ENCODE measurements at regions not wholly inside any gene's neighbourhood (a gene's known extent, or its start where the extent isn't known, plus 50 kb on each side); places are given as distances from the start of the nearest gene placed in this dataset.

GRCh38 chr2:60292242-60292641, 261.2 kb downstream of the BCL11A start:
- FAIRE-seq: no peak

GRCh38 chr2:60290509-60290908, 262.9 kb downstream of the BCL11A start:
- no peak for FAIRE-seq

- FAIRE-seq: no peak
These were observed 267.7 kb downstream of the BCL11A start for GRCh38 chr2:60285626-60286316.

GRCh38 chr2:60283626-60284025, 269.8 kb downstream of the BCL11A start:
- no peak for FAIRE-seq

- FAIRE-seq: no peak
These were observed 270.6 kb downstream of the BCL11A start for GRCh38 chr2:60282886-60283285.

GRCh38 chr2:60281730-60282129, 271.7 kb downstream of the BCL11A start:
- FAIRE-seq: no peak

- FAIRE-seq: no peak
These were observed 273.2 kb downstream of the BCL11A start for GRCh38 chr2:60280238-60280637.

GRCh38 chr2:60278906-60279305, 274.5 kb downstream of the BCL11A start:
- no peak for FAIRE-seq

- FAIRE-seq: no peak
These were observed 277.5 kb downstream of the BCL11A start for GRCh38 chr2:60275958-60276357.

- no peak for FAIRE-seq
These were observed 279.6 kb downstream of the BCL11A start for GRCh38 chr2:60273836-60274235.

- no peak for FAIRE-seq
These were observed 281.7 kb downstream of the BCL11A start for GRCh38 chr2:60271713-60272112.

GRCh38 chr2:60271131-60271530, 282.3 kb downstream of the BCL11A start:
- FAIRE-seq: no peak

GRCh38 chr2:60268661-60269060, 284.8 kb downstream of the BCL11A start:
- no peak for FAIRE-seq

- FAIRE-seq: no peak
These were observed 285.4 kb downstream of the BCL11A start for GRCh38 chr2:60268032-60268431.

- no peak for FAIRE-seq
These were observed 286.3 kb downstream of the BCL11A start for GRCh38 chr2:60267122-60267521.

GRCh38 chr2:60262178-60262577, 291.3 kb downstream of the BCL11A start:
- no peak for FAIRE-seq

GRCh38 chr2:60260639-60261296, 292.7 kb downstream of the BCL11A start:
- no peak for FAIRE-seq

- FAIRE-seq: no peak
These were observed 293.7 kb downstream of the BCL11A start for GRCh38 chr2:60259781-60260180.

GRCh38 chr2:60252581-60253150, 300.8 kb downstream of the BCL11A start:
- FAIRE-seq: no peak

- FAIRE-seq: no peak
These were observed 302.2 kb downstream of the BCL11A start for GRCh38 chr2:60251247-60251646.

- FAIRE-seq: no peak
These were observed 303.6 kb downstream of the BCL11A start for GRCh38 chr2:60249879-60250278.

- no peak for FAIRE-seq
These were observed 306.0 kb downstream of the BCL11A start for GRCh38 chr2:60247471-60247870.

- no peak for FAIRE-seq
These were observed 306.9 kb downstream of the BCL11A start for GRCh38 chr2:60246583-60246982.

GRCh38 chr2:60234274-60234986, 319.0 kb downstream of the BCL11A start:
- FAIRE-seq: no peak
